Transverse colon (tissue), 4 donors: ENCODE measurements at regions not wholly inside any gene's neighbourhood (a gene's known extent, or its start where the extent isn't known, plus 50 kb on each side); places are given as distances from the start of the nearest gene placed in this dataset.

Source experiments
- CTCF ChIP-seq, 5 experiments: fragments of 200-600 bp in 3 of 5; fragments of 450-650 bp in 2 of 5; sonication (generic) in 3 of 5; IDR thresholded peaks; 1 replicate in 2 of 5; 2 replicates in 3 of 5; pipeline ENCODE4 v1.5.1; 2016 to 2017; ENCODE audit warnings: antibody characterized with exemption in 5 of 5, inconsistent platforms in 3 of 5, mild to moderate bottlenecking in 2 of 5, moderate library complexity in 1 of 5
- EP300 ChIP-seq: sonication (generic); formaldehyde crosslinking; IDR thresholded peaks from one replicate; pipeline ENCODE4 v1.6.1; 2017; ENCODE audit warnings: antibody characterized with exemption, low read depth
- POLR2A ChIP-seq: fragments of 450-650 bp; IDR thresholded peaks from one replicate; pipeline ENCODE4 v1.6.1; 2016; ENCODE audit warnings: antibody characterized with exemption, mild to moderate bottlenecking, moderate library complexity
- POLR2AphosphoS5 ChIP-seq, 3 donors: sonication (generic); formaldehyde crosslinking; IDR thresholded peaks; one replicate each; pipeline ENCODE4 v1.6.1; 2016; ENCODE audit warnings: antibody characterized with exemption in 3 of 3

- TF ChIP-seq POLR2AphosphoS5 (IDR thresholded peaks at IDR 0.05) (no peak), CTCF (IDR thresholded peaks at IDR 0.05) (no peak), POLR2A (no peak), EP300 (no peak)
Observed at GRCh38 chr1:199452627-199453026, 574.9 kb upstream of the NR5A2 start.
